HG03196 (cell line): ENCODE measurements at regions not wholly inside any gene's neighbourhood (a gene's known extent, or its start where the extent isn't known, plus 50 kb on each side); places are given as distances from the start of the nearest gene placed in this dataset.
"Not testable (repeated sequence)": the region's sequence is repeated elsewhere in the genome, so short reads cannot be mapped to it uniquely, and the experiment has no call there.

Experiments
- ATAC-seq: cut with Tn5 transposase; IDR thresholded peaks from one replicate; pipeline ENCODE4 v1.9.1; 2021; ENCODE audit not compliant: unreplicated experiment

GRCh38 chrX:21207080-21207479 lies 167.1 kb upstream of the CNKSR2 start:
- ATAC-seq = no peak

GRCh38 chrX:21219208-21219607 lies 155.0 kb upstream of the CNKSR2 start:
- not testable (repeated sequence) for ATAC-seq

DNA sequence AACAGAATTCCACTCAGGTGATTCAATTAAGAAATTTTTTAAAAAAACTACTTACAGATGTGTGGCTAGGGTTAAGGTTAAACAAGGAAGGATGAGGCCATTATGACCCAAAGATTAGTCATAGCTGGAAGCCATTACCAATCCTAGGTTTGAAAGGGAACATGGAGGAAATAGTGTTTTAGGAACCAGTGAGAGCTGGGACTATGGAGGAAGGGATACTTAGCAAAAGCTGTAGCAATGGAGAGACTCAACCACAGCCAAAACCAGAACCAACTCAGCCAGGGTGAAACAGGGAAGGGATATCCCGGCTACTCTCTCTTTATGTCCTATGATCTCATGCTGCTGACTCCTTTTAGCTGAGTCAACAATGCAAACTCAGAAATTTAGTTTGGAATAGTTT lies 148.6 kb upstream of the CNKSR2 start:
- no peak for ATAC-seq

- not testable (repeated sequence) for ATAC-seq
Observed at GRCh38 chrX:21228974-21229373, 145.2 kb upstream of the CNKSR2 start.

GRCh38 chrX:21255032-21255618 lies 119.1 kb upstream of the CNKSR2 start:
- ATAC-seq = peak; percentile 90

GRCh38 chrX:21266949-21267348 lies 107.3 kb upstream of the CNKSR2 start:
- no peak for ATAC-seq

- ATAC-seq = no peak
Observed at GRCh38 chrX:21276736-21277433, 97.3 kb upstream of the CNKSR2 start.

GRCh38 chrX:21289232-21289631 lies 85.0 kb upstream of the CNKSR2 start:
- no peak for ATAC-seq

DNA sequence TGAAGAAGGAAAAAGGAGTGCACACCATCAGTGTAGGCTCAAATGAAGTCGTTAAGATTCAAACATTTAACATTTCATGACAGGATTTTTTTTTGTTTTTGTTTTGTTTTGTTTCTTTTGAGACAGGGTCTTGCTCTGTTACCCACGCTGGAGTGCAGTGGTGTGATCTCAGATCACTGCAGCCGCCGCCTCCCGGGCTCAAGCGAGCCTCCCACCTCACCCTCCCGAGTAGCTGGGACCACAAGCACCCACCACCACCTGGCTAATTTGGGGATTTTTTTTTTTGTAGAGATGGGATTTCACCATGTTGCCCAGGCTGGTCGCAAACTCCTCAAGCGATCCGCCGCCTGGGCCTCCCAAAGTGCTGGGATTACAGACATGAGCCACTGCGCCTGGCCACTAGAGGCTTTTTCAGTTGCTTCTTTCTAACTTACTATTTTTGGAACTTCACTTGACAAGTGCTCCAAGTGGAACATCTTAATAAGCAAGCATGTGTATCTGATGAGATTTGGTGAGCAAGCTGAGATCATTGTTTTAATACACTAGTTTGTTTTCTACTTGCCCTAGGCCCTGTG lies 78.9 kb upstream of the CNKSR2 start:
- ATAC-seq = no peak

GRCh38 chrX:21305799-21306336 lies 68.3 kb upstream of the CNKSR2 start:
- ATAC-seq = no peak

DNA sequence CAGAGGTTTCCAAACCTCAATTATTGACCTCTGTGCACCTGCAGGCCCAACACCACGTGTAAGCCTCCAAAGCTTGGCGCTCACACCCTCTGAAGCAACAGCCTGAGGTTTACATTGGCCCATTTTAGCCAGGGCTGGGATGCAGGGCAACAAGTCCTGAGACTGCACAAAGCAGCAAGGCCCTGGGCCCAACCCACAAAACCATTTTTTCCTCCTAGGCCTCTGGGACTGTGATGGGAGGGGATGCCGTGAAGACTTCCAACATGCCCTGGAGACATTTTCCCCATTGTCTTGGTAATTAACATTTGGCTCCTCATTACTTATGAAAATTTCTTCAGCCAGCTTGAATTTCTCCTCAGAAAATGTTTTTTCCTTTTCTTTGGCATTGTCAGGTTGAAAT lies 54.9 kb upstream of the CNKSR2 start:
- ATAC-seq = no peak
